HCT116 (cell line): ENCODE measurements at regions not wholly inside any gene's neighbourhood (a gene's known extent, or its start where the extent isn't known, plus 50 kb on each side); places are given as distances from the start of the nearest gene placed in this dataset.

ENCODE experiments used
- ATAC-seq: fragments of 200-7000 bp; cut with Tn5 transposase; 2 replicates; pipeline ENCODE4 v1.9.1; 2020; ENCODE audit warnings: mild to moderate bottlenecking, moderate library complexity
- BruUV-seq: library from RNA; stranded (reverse); fragments of 400-500 nt; replicated peaks from 2 replicates; lab custom pipeline; 2021; lab: Mats Ljungman, UMichigan
- CTCF ChIA-PET: fragments of 300-600 bp; sonication (Branson Sonifier 250); formaldehyde crosslinking; loops from one replicate; lab custom pipeline; 2021; ENCODE audit warnings: antibody characterized with exemption; lab: Charles Lee
- POLR2A ChIA-PET: fragments of 300-600, 350-600 bp; sonication (Branson Sonifier 250); formaldehyde crosslinking; loops from one replicate; lab custom pipeline; 2021; ENCODE audit warnings: antibody characterized with exemption; lab: Charles Lee
- RAD21 ChIA-PET, 2 experiments: fragments of 300-600 bp; sonication (Branson Sonifier 250); formaldehyde crosslinking; loops; one replicate each; lab custom pipeline; 2023; ENCODE audit warnings: low total read pairs in 2 of 2; ENCODE audit not compliant: uncharacterized antibody in 2 of 2, unreplicated experiment in 2 of 2, low non-redundant PET in 1 of 2; lab: Charles Lee
- DNase-seq: peaks from one replicate; pipeline ENCODE4 v3.0.0-alpha.2; 2010; ENCODE audit warnings: low read depth, low spot score
- H2AFZ ChIP-seq: fragments of 200-600 bp; shearing (Covaris generic), sonication (generic); 2 replicates; pipeline ENCODE4 v1.6.1; 2017; ENCODE audit warnings: low read depth, mixed run types, mixed read lengths, antibody characterized with exemption, low read length; ENCODE audit not compliant: poor library complexity, severe bottlenecking
- H3K27ac ChIP-seq: 2 replicates; pipeline ENCODE4 v1.5.1; 2012; ENCODE audit warnings: low read depth, low read length
- H3K27me3 ChIP-seq: fragments of 200-600 bp; sonication (generic); 2 replicates; pipeline ENCODE4 v1.6.1; 2016; ENCODE audit warnings: mixed run types, low read length, mixed read lengths; ENCODE audit not compliant: insufficient read depth
- H3K36me3 ChIP-seq, 2 experiments: fragments of 200-500 bp in 1 of 2; fragments of 200-600 bp in 1 of 2; sonication (Bioruptor generic) in 1 of 2; sonication (generic) in 1 of 2; 2 replicates each; pipeline versions ENCODE4 v1.5.1 to v1.6.1; 2014 to 2016; ENCODE audit warnings: low read length in 2 of 2, inconsistent platforms in 1 of 2, mixed read lengths in 1 of 2, mixed run types in 1 of 2; ENCODE audit not compliant: insufficient read depth in 2 of 2, control insufficient read depth in 1 of 2
- H3K4me1 ChIP-seq, 2 experiments: fragments of 200-600 bp in 1 of 2; sonication (generic) in 1 of 2; 2 replicates each; pipeline versions ENCODE4 v1.5.1 to v1.6.1; 2012 to 2017; ENCODE audit warnings: low read length in 2 of 2, inconsistent platforms in 1 of 2, mild to moderate bottlenecking in 1 of 2, mixed read lengths in 1 of 2, mixed run types in 1 of 2, moderate library complexity in 1 of 2; ENCODE audit not compliant: insufficient read depth in 2 of 2, control insufficient read depth in 1 of 2
- H3K4me2 ChIP-seq: fragments of 200-600 bp; sonication (generic); 2 replicates; pipeline ENCODE4 v1.6.1; 2017; ENCODE audit warnings: mixed run types, low read length, mixed read lengths
- H3K4me3 ChIP-seq, 2 experiments: fragments of 200-600 bp in 1 of 2; sonication (generic) in 1 of 2; replicated peaks in 1 of 2; 2 replicates each; pipeline ENCODE4 v1.5.1; 2011 to 2016; ENCODE audit warnings: low read length in 2 of 2, control low read depth in 1 of 2, low read depth in 1 of 2, mild to moderate bottlenecking in 1 of 2, mixed read lengths in 1 of 2, mixed run types in 1 of 2
- H3K79me2 ChIP-seq: fragments of 200-600 bp; sonication (generic); 2 replicates; pipeline ENCODE4 v1.6.1; 2017; ENCODE audit warnings: mild to moderate bottlenecking, mixed run types, low read length, moderate library complexity, mixed read lengths; ENCODE audit not compliant: insufficient read depth
- H3K9ac ChIP-seq: fragments of 200-600 bp; sonication (generic); 2 replicates; pipeline ENCODE4 v1.6.1; 2016; ENCODE audit warnings: low read length, mixed read lengths
- H3K9me2 ChIP-seq: fragments of 200-600 bp; sonication (generic), shearing (Covaris generic); 2 replicates; pipeline ENCODE4 v1.6.1; 2017; ENCODE audit warnings: mixed run types, mild to moderate bottlenecking, moderate library complexity; ENCODE audit not compliant: insufficient read depth
- H3K9me3 ChIP-seq, 2 experiments: fragments of 200-500 bp in 1 of 2; fragments of 200-600 bp in 1 of 2; sonication (Bioruptor generic) in 1 of 2; sonication (generic) in 1 of 2; 2 replicates each; pipeline ENCODE4 v1.6.1; 2014 to 2017; ENCODE audit warnings: low read length in 2 of 2, mixed read lengths in 2 of 2, inconsistent platforms in 1 of 2, low read depth in 1 of 2, mild to moderate bottlenecking in 1 of 2, mixed run types in 1 of 2, moderate library complexity in 1 of 2; ENCODE audit not compliant: control insufficient read depth in 1 of 2, insufficient read depth in 1 of 2
- H4K20me1 ChIP-seq: fragments of 200-600 bp; sonication (generic), shearing (Covaris generic); 2 replicates; pipeline ENCODE4 v1.6.1; 2017; ENCODE audit warnings: mixed run types, mild to moderate bottlenecking, moderate library complexity; ENCODE audit not compliant: insufficient read depth
- FOSL1 ChIP-seq: IDR thresholded peaks from 2 replicates; pipeline ENCODE4 v1.6.1; 2012; ENCODE audit warnings: low read depth
- JUND ChIP-seq: IDR thresholded peaks from 2 replicates; pipeline ENCODE4 v1.6.1; 2012
- POLR2AphosphoS5 ChIP-seq: IDR thresholded peaks from 2 replicates; pipeline ENCODE4 v1.6.1; 2011; ENCODE audit warnings: mild to moderate bottlenecking, low read depth, low read length, moderate library complexity
- TCF7L2 ChIP-seq: IDR thresholded peaks from 2 replicates; pipeline ENCODE4 v1.7.0; 2011; ENCODE audit warnings: borderline replicate concordance, inconsistent platforms; ENCODE audit not compliant: insufficient read depth, insufficient read length; ENCODE audit errors: extremely low read depth
- intact Hi-C: fragments of 100-400 bp; cut with micrococcal nuclease; formaldehyde crosslinking; loops from 2 replicates; pipeline ENCODE4 v1.10.0; 2022
- TF ChIP-seq, protein P1 (sequence below): IDR thresholded peaks from 2 replicates; pipeline ENCODE4 v1.6.1; 2011; ENCODE audit warnings: mild to moderate bottlenecking, low read length, moderate library complexity; ENCODE audit not compliant: insufficient replicate concordance; ENCODE audit errors: extremely low read depth
- TF ChIP-seq, protein P2 (sequence below): IDR thresholded peaks from 2 replicates; pipeline ENCODE4 v1.6.1; 2012
- TF ChIP-seq, protein P3 (sequence below): IDR thresholded peaks from 2 replicates; pipeline ENCODE4 v1.6.1; 2012; ENCODE audit warnings: low read depth

DNA sequence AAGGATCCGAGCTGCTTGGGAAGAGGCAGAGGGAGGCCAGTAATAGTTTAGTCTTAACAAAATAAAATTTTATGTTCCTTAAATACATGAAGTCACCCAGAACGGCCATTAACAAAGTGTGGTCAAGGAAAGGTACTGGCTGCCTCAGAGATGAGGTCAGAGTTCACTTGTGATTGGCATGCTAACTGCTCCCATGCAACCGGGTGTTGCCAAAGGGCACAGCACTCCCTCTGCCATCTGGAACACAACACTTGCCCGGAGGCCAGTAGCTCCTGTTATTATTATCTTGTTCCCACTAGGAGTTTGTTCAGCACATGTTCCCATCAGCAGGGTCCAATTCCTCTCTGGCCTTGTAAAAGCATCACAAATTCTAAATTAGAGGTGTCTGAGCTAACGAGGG lies 207.0 kb downstream of the CYP26B1 start:
- BruUV-seq, result no TSS peak
- POLR2A ChIA-PET, result no interaction called here

More for the DNA sequence above, 207.0 kb downstream of the CYP26B1 start:
- Histone ChIP-seq H3K4me2 (no peak overlapping the region), H3K27ac (no peak overlapping the region), H3K79me2 (no peaks in the 10 kb centered on the region), H2AFZ (no peak overlapping the region), H3K4me3 (no peak overlapping the region), H4K20me1 (no peaks in the 10 kb centered on the region), H3K27me3 (no peaks in the 10 kb centered on the region), H3K9ac (no peak overlapping the region), H3K9me3 (no peaks in the 10 kb centered on the region), H3K4me1 (no peaks in the 10 kb centered on the region), H3K36me3 (no peaks in the 10 kb centered on the region), H3K9me2 (no peaks in the 10 kb centered on the region)
- TF ChIP-seq, protein P1, sequence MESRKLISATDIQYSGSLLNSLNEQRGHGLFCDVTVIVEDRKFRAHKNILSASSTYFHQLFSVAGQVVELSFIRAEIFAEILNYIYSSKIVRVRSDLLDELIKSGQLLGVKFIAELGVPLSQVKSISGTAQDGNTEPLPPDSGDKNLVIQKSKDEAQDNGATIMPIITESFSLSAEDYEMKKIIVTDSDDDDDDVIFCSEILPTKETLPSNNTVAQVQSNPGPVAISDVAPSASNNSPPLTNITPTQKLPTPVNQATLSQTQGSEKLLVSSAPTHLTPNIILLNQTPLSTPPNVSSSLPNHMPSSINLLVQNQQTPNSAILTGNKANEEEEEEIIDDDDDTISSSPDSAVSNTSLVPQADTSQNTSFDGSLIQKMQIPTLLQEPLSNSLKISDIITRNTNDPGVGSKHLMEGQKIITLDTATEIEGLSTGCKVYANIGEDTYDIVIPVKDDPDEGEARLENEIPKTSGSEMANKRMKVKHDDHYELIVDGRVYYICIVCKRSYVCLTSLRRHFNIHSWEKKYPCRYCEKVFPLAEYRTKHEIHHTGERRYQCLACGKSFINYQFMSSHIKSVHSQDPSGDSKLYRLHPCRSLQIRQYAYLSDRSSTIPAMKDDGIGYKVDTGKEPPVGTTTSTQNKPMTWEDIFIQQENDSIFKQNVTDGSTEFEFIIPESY, result no peak
- no peak for TF ChIP-seq JUND
- TF ChIP-seq FOSL1, result no peak
- TF ChIP-seq, protein P2, sequence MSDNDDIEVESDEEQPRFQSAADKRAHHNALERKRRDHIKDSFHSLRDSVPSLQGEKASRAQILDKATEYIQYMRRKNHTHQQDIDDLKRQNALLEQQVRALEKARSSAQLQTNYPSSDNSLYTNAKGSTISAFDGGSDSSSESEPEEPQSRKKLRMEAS, result no peak
- TF ChIP-seq POLR2AphosphoS5, result no peak
- no peak for TF ChIP-seq TCF7L2
- TF ChIP-seq, protein P3, sequence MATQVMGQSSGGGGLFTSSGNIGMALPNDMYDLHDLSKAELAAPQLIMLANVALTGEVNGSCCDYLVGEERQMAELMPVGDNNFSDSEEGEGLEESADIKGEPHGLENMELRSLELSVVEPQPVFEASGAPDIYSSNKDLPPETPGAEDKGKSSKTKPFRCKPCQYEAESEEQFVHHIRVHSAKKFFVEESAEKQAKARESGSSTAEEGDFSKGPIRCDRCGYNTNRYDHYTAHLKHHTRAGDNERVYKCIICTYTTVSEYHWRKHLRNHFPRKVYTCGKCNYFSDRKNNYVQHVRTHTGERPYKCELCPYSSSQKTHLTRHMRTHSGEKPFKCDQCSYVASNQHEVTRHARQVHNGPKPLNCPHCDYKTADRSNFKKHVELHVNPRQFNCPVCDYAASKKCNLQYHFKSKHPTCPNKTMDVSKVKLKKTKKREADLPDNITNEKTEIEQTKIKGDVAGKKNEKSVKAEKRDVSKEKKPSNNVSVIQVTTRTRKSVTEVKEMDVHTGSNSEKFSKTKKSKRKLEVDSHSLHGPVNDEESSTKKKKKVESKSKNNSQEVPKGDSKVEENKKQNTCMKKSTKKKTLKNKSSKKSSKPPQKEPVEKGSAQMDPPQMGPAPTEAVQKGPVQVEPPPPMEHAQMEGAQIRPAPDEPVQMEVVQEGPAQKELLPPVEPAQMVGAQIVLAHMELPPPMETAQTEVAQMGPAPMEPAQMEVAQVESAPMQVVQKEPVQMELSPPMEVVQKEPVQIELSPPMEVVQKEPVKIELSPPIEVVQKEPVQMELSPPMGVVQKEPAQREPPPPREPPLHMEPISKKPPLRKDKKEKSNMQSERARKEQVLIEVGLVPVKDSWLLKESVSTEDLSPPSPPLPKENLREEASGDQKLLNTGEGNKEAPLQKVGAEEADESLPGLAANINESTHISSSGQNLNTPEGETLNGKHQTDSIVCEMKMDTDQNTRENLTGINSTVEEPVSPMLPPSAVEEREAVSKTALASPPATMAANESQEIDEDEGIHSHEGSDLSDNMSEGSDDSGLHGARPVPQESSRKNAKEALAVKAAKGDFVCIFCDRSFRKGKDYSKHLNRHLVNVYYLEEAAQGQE, result no peak
- RAD21 ChIA-PET, result no interaction called here
- DNase-seq, result no peak
- intact Hi-C loops, result no loop called here
- CTCF ChIA-PET, result interaction anchor here (1.5 kb wide), 1 partner anchor 17 kb away, joined by 5 read pairs; no protein-coding TSS in a partner anchor
- ATAC-seq, result no peak
